Activated T-cell treated with anti-CD3 and anti-CD28 coated beads, Interleukin-2, amount 50 U/mL, for 72 hours (primary cell): ENCODE measurements at regions not wholly inside any gene's neighbourhood (a gene's known extent, or its start where the extent isn't known, plus 50 kb on each side); places are given as distances from the start of the nearest gene placed in this dataset.

Experiments
- ATAC-seq, 2 donors: fragments of 150-1000 bp; cut with Tn5 transposase; replicated peaks in 1 of 2; 2 replicates each; pipeline ENCODE4 v1.10.0; 2021; ENCODE audit warnings: moderate library complexity in 2 of 2, mild to moderate bottlenecking in 1 of 2
- DNase-seq, 2 donors: peaks; one replicate each; pipeline ENCODE4 v3.0.0; 2021 to 2022; ENCODE audit warnings: mixed read lengths in 1 of 2
- H3K27ac Mint-ChIP-seq: one replicate; pipeline ENCODE4 v1.8.0; 2022; ENCODE audit warnings: mild to moderate bottlenecking, moderate library complexity, mixed read lengths
- H3K27me3 Mint-ChIP-seq: one replicate; pipeline ENCODE4 v1.8.0; 2022; ENCODE audit warnings: low read depth, mixed read lengths
- H3K36me3 Mint-ChIP-seq, 2 donors: one replicate each; pipeline ENCODE4 v1.8.0; 2022; ENCODE audit warnings: mixed read lengths in 2 of 2, mild to moderate bottlenecking in 1 of 2; ENCODE audit not compliant: insufficient read depth in 2 of 2
- H3K4me1 Mint-ChIP-seq: one replicate; pipeline ENCODE4 v1.8.0; 2022; ENCODE audit warnings: low read depth, mixed read lengths
- H3K4me3 Mint-ChIP-seq, 2 donors: one replicate each; pipeline ENCODE4 v1.8.0; 2022; ENCODE audit warnings: mild to moderate bottlenecking in 2 of 2, mixed read lengths in 2 of 2, moderate library complexity in 2 of 2
- H3K9me3 Mint-ChIP-seq, 2 donors: one replicate each; pipeline ENCODE4 v1.8.0; 2022; ENCODE audit warnings: mixed read lengths in 2 of 2

GRCh38 chr15:81506071-81506470 is 132.1 kb upstream of the TMC3 start:
- no peak overlapping the region for H3K27ac Mint-ChIP-seq
- H3K27me3 Mint-ChIP-seq, result peaks cover 10% of the 10 kb centered on the region
- ATAC-seq, result no peak
- H3K4me3 Mint-ChIP-seq, result no peak overlapping the region
- no peaks in the 10 kb centered on the region for H3K36me3 Mint-ChIP-seq
- no peaks in the 10 kb centered on the region for H3K9me3 Mint-ChIP-seq
- no peak for DNase-seq
- no peaks in the 10 kb centered on the region for H3K4me1 Mint-ChIP-seq

DNA sequence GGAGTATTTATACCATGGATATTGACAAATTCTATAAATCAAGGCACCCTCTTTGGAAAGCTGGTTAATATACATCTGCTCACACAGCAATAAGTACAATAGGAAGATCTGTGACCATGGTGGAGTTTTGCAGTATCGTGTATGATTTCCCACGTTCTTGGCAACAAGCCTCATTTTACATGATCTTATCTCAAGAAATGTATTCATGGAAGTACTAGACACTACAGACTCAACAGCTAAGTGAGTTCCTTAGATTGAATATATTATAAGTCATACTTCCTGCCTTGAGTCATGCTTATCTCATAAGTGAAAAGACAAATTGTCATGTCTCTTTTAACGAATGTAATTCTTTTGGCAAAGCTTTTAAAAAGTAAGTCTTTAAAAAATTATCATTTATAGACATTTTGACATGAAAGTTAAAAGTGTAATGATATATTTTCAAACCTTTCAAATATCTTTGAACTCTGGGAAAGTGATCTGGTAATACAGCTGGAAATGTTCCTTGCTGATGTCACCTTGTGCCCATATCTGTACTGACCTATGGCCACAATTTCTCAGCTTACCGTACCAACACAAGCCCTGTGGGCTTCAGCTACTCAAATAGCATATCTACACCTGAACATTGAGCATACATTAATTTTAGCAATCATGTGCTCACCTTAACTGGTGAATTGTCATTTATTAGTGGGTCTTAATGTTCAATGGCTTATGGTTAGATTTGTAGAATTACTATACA is 130.3 kb upstream of the TMC3 start:
- Mint-ChIP-seq H3K4me3 (no peak overlapping the region), H3K4me1 (no peaks in the 10 kb centered on the region), H3K27ac (no peak overlapping the region), H3K9me3 (no peaks in the 10 kb centered on the region), H3K36me3 (no peaks in the 10 kb centered on the region), H3K27me3 (no peaks in the 10 kb centered on the region)
- ATAC-seq (no peak), DNase-seq (no peak)

DNA sequence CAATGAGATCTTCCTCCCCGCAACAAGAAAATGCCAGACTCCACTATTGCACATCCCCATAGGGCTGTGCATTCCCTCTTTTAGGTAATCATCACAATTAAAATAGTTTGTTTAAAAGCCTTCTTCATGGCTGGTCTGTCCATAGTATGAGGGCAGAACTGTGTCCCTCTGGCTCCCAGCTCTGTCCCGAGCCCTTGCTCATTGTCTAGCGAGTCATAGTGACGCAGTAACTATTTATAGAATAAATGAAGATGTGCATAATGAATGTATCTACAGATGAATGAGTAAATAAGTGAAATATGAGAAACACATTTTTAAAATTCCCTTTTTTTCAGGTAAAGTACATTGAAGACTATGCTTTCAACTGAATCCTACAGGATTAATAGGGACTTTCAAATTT is 128.4 kb upstream of the TMC3 start:
- no peaks in the 10 kb centered on the region for H3K4me1 Mint-ChIP-seq

GRCh38 chr15:81500081-81500480 is 126.1 kb upstream of the TMC3 start:
- DNase-seq (no peak), ATAC-seq (no peak)
- Mint-ChIP-seq H3K27ac (no peak overlapping the region), H3K4me1 (no peaks in the 10 kb centered on the region), H3K9me3 (no peaks in the 10 kb centered on the region), H3K36me3 (no peaks in the 10 kb centered on the region), H3K4me3 (no peak overlapping the region), H3K27me3 (no peaks in the 10 kb centered on the region)

More for the DNA sequence above, 128.4 kb upstream of the TMC3 start:
- Mint-ChIP-seq H3K36me3 (no peaks in the 10 kb centered on the region), H3K4me3 (no peak overlapping the region), H3K9me3 (no peaks in the 10 kb centered on the region), H3K27ac (no peak overlapping the region), H3K27me3 (no peaks in the 10 kb centered on the region)
- DNase-seq (no peak), ATAC-seq (no peak)

DNA sequence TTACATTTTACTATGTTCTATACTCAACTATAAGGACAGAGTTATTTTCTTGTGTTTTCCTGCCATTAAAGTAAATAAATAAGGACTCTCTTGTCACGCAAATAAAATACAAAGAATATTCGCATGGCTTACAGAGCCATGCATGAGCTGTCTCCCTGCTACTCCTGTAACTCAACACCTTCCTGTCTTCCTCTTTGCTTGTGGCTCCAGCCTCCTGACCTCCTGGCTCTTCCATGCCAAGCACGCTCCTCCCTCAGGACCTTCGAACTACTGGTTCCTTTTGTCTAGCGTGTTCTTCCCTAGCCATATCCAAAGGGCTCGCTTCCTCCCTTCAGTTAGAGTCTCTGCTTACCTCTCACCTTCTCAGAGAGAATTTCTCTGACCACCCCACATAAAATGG is 124.3 kb upstream of the TMC3 start:
- Mint-ChIP-seq H3K4me3 (no peak overlapping the region), H3K9me3 (no peaks in the 10 kb centered on the region), H3K36me3 (no peaks in the 10 kb centered on the region), H3K27ac (no peak overlapping the region), H3K27me3 (no peaks in the 10 kb centered on the region), H3K4me1 (no peaks in the 10 kb centered on the region)
- DNase-seq, result no peak
- ATAC-seq, result no peak

DNA sequence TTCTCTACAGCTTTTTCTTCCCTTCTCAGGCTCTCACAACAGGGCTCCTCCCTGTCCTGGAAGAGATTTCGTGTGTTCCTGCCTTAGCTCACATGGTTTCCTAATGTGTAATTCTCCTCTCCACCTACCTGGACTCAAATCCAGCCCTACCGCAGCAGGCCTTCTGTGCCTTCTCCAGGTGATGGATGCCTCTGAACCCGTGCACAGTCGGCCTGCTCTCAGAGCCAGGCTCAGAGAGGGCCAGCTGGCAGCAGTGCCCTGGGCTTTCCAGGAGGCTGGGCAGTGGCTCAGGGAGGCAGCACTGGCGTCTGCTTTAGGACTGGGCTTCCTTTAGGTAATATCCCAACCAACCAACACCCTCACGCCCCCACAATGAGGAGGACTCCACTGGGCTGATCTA is 123.2 kb upstream of the TMC3 start:
- DNase-seq, result no peak
- no peak overlapping the region for H3K4me3 Mint-ChIP-seq
- no peaks in the 10 kb centered on the region for H3K36me3 Mint-ChIP-seq
- H3K4me1 Mint-ChIP-seq, result no peaks in the 10 kb centered on the region
- H3K9me3 Mint-ChIP-seq, result no peaks in the 10 kb centered on the region
- H3K27me3 Mint-ChIP-seq, result no peaks in the 10 kb centered on the region
- no peak for ATAC-seq
- no peak overlapping the region for H3K27ac Mint-ChIP-seq

- no peak overlapping the region for H3K4me3 Mint-ChIP-seq
- H3K36me3 Mint-ChIP-seq, result no peaks in the 10 kb centered on the region
- H3K4me1 Mint-ChIP-seq, result no peaks in the 10 kb centered on the region
- H3K9me3 Mint-ChIP-seq, result peaks cover 0 to 1% of the 10 kb centered on the region in 2 donors
- DNase-seq (no peak), ATAC-seq (no peak)
- peaks cover 13% of the 10 kb centered on the region for H3K27me3 Mint-ChIP-seq
- H3K27ac Mint-ChIP-seq, result no peak overlapping the region
Measured at GRCh38 chr15:81495780-81496467, 121.9 kb upstream of the TMC3 start.

GRCh38 chr15:81492969-81493645 is 119.1 kb upstream of the TMC3 start:
- no peak for ATAC-seq
- DNase-seq, result no peak

DNA sequence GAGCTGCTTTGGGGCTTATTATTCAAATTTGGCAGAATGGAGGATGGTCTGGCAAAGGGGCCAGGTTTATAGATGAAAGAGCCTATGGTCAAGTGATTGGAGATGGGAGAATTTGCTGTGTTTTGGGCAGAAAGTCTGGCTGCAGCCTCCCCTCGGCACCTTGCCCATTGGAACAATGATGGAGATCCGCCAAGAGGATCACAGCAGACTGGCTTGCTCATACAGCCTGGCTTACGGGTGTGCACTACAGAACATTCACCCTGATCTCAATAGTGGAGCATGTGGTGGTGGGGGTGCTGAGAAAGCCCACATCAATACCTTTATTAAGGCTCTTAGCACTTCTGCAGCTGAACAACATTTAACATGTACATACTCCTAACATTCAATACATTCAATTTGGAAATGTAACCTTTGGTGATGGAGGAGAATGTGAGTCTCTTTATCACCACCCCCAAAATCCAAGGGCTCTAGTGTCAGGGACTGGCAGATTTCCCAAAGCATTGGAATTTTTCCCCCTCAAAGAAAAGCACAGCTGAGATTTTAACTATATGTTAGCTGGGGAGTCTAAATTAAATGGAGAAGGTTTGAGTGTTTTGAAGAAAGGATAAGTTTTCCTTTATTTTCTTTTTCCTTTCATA is 118.4 kb upstream of the TMC3 start:
- ATAC-seq, result no peak
- Mint-ChIP-seq H3K27ac (no peak overlapping the region), H3K27me3 (peaks cover 14% of the 10 kb centered on the region), H3K4me1 (no peaks in the 10 kb centered on the region), H3K4me3 (no peak overlapping the region), H3K9me3 (peaks cover 1 to 2% of the 10 kb centered on the region in 2 donors), H3K36me3 (no peaks in the 10 kb centered on the region)
- DNase-seq, result no peak

More at GRCh38 chr15:81492969-81493645, 119.1 kb upstream of the TMC3 start:
- Mint-ChIP-seq H3K4me3 (no peak overlapping the region), H3K36me3 (no peaks in the 10 kb centered on the region), H3K27me3 (peaks cover 14% of the 10 kb centered on the region), H3K9me3 (peaks cover 1 to 2% of the 10 kb centered on the region in 2 donors), H3K27ac (no peak overlapping the region), H3K4me1 (no peaks in the 10 kb centered on the region)

GRCh38 chr15:81491414-81492096 is 117.5 kb upstream of the TMC3 start:
- no peaks in the 10 kb centered on the region for H3K36me3 Mint-ChIP-seq
- H3K4me3 Mint-ChIP-seq, result no peak overlapping the region
- H3K27me3 Mint-ChIP-seq, result peaks cover 14% of the 10 kb centered on the region
- H3K9me3 Mint-ChIP-seq, result peaks cover 1 to 2% of the 10 kb centered on the region in 2 donors
- no peaks in the 10 kb centered on the region for H3K4me1 Mint-ChIP-seq
- DNase-seq, result no peak
- no peak overlapping the region for H3K27ac Mint-ChIP-seq
- ATAC-seq, result no peak

DNA sequence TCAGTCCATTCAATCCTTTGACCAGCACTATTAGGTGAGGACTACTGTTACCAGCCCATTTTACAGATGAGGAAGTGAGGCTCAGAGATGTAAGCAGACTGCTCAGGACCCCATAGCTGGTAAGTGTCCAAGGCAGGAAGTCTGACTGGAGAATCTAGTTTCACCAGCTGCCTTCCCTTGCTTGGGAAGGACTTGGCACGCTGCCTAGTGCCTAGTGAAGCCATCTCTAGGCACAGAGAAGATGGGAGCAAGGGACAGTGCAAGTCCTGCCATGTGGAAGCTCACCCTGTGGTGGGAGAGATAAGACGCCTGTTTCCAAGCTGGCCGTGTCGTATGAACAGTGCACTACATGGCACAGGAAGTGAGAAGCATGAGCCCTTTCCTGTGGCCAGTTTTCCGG is 111.8 kb upstream of the TMC3 start:
- H3K4me3 Mint-ChIP-seq, result no peak overlapping the region
- peaks cover under 1% of the 10 kb centered on the region for H3K27me3 Mint-ChIP-seq
- ATAC-seq (no peak), DNase-seq (no peak)
- H3K36me3 Mint-ChIP-seq, result no peaks in the 10 kb centered on the region
- H3K9me3 Mint-ChIP-seq, result peaks cover 0 to 2% of the 10 kb centered on the region in 2 donors
- H3K27ac Mint-ChIP-seq, result no peak overlapping the region
- H3K4me1 Mint-ChIP-seq, result no peaks in the 10 kb centered on the region

DNA sequence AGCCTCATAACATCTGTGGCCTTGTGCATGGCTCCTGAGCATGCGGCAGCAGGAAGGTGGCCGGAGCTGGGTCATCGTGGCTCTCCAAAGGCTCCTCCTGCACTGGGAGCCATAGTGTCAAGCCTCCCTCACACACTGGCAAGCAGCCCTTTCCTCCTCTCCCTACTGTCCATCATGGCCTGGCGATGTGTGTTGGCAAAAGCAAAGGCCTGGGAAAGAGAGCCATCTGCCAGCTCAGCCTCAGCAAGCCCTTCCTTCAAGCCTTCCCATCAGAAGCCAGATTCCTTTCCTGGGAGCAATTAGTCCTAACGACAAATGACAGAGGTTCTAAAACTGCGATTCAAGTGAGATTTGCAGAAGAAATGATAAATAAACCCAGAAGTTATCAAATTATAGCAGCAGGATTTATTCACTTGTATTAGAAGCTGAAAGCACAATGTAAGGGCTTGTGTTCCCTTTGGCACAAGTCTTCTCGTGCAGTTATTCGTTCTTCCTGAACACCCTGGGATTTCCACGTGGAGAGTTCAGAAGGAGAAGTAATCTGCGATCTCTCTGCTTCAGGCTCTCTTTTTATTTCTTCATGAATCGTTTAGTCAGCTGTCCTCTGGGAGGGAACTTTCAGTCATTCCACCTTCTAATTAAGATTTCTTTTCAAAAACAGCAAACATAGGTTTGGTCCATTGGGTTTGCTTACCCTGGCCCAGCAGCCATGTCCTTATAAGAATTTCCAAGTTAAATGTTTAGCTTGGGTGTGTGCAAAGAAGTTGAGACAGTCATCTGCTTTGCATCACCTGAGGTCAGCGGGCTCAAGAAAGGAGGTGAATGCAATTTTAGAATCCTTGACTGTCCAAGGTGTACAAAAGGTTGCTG is 110.3 kb upstream of the TMC3 start:
- Mint-ChIP-seq H3K4me1 (no peaks in the 10 kb centered on the region), H3K27me3 (no peaks in the 10 kb centered on the region), H3K36me3 (no peaks in the 10 kb centered on the region), H3K9me3 (no peaks in the 10 kb centered on the region), H3K27ac (no peak overlapping the region), H3K4me3 (no peak overlapping the region)
- ATAC-seq (no peak), DNase-seq (no peak)
